HepG2 (cell line): ENCODE measurements at regions not wholly inside any gene's neighbourhood (a gene's known extent, or its start where the extent isn't known, plus 50 kb on each side); places are given as distances from the start of the nearest gene placed in this dataset.

ENCODE experiments used
- GZF1 ChIP-seq: sonication (generic); formaldehyde crosslinking; IDR thresholded peaks from 2 replicates; pipeline ENCODE4 v1.5.1; 2020; ENCODE audit warnings: mild to moderate bottlenecking, missing genetic modification reagents
- MATR3 ChIP-seq: sonication (generic); formaldehyde crosslinking; IDR thresholded peaks from 2 replicates; pipeline ENCODE4 v1.4.0; 2020; ENCODE audit warnings: missing genetic modification reagents
- TOE1 ChIP-seq: sonication (generic); formaldehyde crosslinking; IDR thresholded peaks from 2 replicates; pipeline ENCODE4 v1.4.0; 2020; ENCODE audit warnings: mild to moderate bottlenecking, missing genetic modification reagents
- ZNF124 ChIP-seq: sonication (generic); formaldehyde crosslinking; IDR thresholded peaks from 2 replicates; pipeline ENCODE4 v1.4.0; 2020; ENCODE audit warnings: missing genetic modification reagents
- ZNF615 ChIP-seq: sonication (generic); formaldehyde crosslinking; IDR thresholded peaks from 2 replicates; pipeline ENCODE4 v1.5.0; 2020; ENCODE audit warnings: mild to moderate bottlenecking, missing genetic modification reagents, borderline replicate concordance
- TF ChIP-seq, protein P1 (sequence below): sonication (generic); formaldehyde crosslinking; conservative IDR thresholded peaks from 2 replicates; pipeline ENCODE4 v1.4.0; 2020; ENCODE audit warnings: missing genetic modification reagents
- TF ChIP-seq, protein P2 (sequence below): IDR thresholded peaks from 2 replicates; pipeline ENCODE4 v1.6.1; 2016; ENCODE audit warnings: mild to moderate bottlenecking
- TF ChIP-seq, protein P3 (sequence below), 2 experiments: sonication (generic) in 1 of 2; formaldehyde crosslinking in 1 of 2; IDR thresholded peaks; 2 replicates each; pipeline versions ENCODE4 v1.5.1 to v1.6.1; 2011 to 2020; ENCODE audit warnings: borderline replicate concordance in 1 of 2, low read depth in 1 of 2, low read length in 1 of 2, mild to moderate bottlenecking in 1 of 2, missing genetic modification reagents in 1 of 2, moderate library complexity in 1 of 2
- TF ChIP-seq, protein P4 (sequence below), 2 experiments: fragments of 450-650 bp in 1 of 2; sonication (generic) in 1 of 2; formaldehyde crosslinking in 1 of 2; IDR thresholded peaks; 2 replicates each; pipeline versions ENCODE4 v1.6.1 to v1.8.0; 2016 to 2022; ENCODE audit warnings: antibody characterized with exemption in 1 of 2, mild to moderate bottlenecking in 1 of 2, missing genetic modification reagents in 1 of 2
- TF ChIP-seq, protein P5 (sequence below): sonication (generic); formaldehyde crosslinking; IDR thresholded peaks from 2 replicates; pipeline ENCODE4 v1.8.0; 2022; ENCODE audit warnings: missing genetic modification reagents, mild to moderate bottlenecking, moderate library complexity, borderline replicate concordance

DNA sequence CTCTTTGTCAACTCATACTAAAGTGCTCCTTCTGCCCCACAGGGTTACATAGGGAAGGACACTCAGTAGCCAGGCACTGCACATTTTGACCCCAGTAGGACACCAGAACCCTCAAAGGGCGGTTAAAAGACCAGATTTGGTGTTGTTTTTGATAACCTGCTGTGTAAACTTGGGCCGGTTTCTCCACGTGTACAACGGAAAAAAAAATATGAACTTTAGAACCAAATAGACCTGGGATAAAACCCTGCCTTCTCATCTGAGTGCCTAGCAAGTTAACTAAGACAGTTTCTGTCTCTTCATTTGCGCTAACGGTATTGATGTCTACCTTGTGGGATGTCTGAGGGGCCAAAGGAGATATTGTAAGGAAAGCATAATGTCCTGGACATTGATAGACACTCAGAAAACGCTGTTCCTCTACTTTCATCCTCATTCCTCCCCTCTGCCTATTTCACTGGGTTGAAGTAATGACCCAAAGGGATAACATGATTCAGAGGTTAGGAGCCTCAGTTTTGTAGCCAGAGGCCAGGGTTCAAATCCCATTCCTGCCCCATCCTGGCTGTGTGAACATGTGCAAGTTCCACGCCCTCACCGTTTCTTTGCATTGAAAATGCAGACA, 155.9 kb upstream of the LPP start (continued):
- 0 out of 2 replicates have a peak, but pooled peaks have one; percentile 70 for TF ChIP-seq ZNF124 (CRISPR knock-in tag)
- TF ChIP-seq, protein P1, sequence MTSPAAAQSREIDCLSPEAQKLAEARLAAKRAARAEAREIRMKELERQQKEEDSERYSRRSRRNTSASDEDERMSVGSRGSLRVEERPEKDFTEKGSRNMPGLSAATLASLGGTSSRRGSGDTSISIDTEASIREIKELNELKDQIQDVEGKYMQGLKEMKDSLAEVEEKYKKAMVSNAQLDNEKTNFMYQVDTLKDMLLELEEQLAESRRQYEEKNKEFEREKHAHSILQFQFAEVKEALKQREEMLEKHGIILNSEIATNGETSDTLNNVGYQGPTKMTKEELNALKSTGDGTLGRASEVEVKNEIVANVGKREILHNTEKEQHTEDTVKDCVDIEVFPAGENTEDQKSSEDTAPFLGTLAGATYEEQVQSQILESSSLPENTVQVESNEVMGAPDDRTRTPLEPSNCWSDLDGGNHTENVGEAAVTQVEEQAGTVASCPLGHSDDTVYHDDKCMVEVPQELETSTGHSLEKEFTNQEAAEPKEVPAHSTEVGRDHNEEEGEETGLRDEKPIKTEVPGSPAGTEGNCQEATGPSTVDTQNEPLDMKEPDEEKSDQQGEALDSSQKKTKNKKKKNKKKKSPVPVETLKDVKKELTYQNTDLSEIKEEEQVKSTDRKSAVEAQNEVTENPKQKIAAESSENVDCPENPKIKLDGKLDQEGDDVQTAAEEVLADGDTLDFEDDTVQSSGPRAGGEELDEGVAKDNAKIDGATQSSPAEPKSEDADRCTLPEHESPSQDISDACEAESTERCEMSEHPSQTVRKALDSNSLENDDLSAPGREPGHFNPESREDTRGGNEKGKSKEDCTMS (CRISPR knock-in tag), result no peak
- TF ChIP-seq ZNF615 (CRISPR knock-in tag), result no peak
- TF ChIP-seq MATR3 (CRISPR knock-in tag), result no peak
- TF ChIP-seq, protein P2, sequence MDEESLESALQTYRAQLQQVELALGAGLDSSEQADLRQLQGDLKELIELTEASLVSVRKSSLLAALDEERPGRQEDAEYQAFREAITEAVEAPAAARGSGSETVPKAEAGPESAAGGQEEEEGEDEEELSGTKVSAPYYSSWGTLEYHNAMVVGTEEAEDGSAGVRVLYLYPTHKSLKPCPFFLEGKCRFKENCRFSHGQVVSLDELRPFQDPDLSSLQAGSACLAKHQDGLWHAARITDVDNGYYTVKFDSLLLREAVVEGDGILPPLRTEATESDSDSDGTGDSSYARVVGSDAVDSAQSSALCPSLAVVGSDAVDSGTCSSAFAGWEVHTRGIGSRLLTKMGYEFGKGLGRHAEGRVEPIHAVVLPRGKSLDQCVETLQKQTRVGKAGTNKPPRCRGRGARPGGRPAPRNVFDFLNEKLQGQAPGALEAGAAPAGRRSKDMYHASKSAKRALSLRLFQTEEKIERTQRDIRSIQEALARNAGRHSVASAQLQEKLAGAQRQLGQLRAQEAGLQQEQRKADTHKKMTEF (CRISPR knock-in tag), result peak; percentile 92
- TF ChIP-seq, protein P3, sequence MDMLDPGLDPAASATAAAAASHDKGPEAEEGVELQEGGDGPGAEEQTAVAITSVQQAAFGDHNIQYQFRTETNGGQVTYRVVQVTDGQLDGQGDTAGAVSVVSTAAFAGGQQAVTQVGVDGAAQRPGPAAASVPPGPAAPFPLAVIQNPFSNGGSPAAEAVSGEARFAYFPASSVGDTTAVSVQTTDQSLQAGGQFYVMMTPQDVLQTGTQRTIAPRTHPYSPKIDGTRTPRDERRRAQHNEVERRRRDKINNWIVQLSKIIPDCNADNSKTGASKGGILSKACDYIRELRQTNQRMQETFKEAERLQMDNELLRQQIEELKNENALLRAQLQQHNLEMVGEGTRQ (IDR thresholded peaks at IDR 0.05; ENCODE audit: low read depth, low read length), result no peak
- TF ChIP-seq, protein P3 (CRISPR knock-in tag; IDR thresholded peaks at IDR 0.05; ENCODE audit: borderline replicate concordance), result no peak
- 0 out of 2 replicates have a peak, but pooled peaks have one; percentile 10 for TF ChIP-seq TOE1 (CRISPR knock-in tag)
- TF ChIP-seq, protein P4, sequence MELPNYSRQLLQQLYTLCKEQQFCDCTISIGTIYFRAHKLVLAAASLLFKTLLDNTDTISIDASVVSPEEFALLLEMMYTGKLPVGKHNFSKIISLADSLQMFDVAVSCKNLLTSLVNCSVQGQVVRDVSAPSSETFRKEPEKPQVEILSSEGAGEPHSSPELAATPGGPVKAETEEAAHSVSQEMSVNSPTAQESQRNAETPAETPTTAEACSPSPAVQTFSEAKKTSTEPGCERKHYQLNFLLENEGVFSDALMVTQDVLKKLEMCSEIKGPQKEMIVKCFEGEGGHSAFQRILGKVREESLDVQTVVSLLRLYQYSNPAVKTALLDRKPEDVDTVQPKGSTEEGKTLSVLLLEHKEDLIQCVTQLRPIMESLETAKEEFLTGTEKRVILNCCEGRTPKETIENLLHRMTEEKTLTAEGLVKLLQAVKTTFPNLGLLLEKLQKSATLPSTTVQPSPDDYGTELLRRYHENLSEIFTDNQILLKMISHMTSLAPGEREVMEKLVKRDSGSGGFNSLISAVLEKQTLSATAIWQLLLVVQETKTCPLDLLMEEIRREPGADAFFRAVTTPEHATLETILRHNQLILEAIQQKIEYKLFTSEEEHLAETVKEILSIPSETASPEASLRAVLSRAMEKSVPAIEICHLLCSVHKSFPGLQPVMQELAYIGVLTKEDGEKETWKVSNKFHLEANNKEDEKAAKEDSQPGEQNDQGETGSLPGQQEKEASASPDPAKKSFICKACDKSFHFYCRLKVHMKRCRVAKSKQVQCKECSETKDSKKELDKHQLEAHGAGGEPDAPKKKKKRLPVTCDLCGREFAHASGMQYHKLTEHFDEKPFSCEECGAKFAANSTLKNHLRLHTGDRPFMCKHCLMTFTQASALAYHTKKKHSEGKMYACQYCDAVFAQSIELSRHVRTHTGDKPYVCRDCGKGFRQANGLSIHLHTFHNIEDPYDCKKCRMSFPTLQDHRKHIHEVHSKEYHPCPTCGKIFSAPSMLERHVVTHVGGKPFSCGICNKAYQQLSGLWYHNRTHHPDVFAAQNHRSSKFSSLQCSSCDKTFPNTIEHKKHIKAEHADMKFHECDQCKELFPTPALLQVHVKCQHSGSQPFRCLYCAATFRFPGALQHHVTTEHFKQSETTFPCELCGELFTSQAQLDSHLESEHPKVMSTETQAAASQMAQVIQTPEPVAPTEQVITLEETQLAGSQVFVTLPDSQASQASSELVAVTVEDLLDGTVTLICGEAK (IDR thresholded peaks at IDR 0.05), result no peak
- TF ChIP-seq, protein P4 (CRISPR knock-in tag; IDR thresholded peaks at IDR 0.05), result no peak
- TF ChIP-seq GZF1 (CRISPR knock-in tag), result no peak
- TF ChIP-seq, protein P5, sequence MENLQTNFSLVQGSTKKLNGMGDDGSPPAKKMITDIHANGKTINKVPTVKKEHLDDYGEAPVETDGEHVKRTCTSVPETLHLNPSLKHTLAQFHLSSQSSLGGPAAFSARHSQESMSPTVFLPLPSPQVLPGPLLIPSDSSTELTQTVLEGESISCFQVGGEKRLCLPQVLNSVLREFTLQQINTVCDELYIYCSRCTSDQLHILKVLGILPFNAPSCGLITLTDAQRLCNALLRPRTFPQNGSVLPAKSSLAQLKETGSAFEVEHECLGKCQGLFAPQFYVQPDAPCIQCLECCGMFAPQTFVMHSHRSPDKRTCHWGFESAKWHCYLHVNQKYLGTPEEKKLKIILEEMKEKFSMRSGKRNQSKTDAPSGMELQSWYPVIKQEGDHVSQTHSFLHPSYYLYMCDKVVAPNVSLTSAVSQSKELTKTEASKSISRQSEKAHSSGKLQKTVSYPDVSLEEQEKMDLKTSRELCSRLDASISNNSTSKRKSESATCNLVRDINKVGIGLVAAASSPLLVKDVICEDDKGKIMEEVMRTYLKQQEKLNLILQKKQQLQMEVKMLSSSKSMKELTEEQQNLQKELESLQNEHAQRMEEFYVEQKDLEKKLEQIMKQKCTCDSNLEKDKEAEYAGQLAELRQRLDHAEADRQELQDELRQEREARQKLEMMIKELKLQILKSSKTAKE (CRISPR knock-in tag), result peak; percentile 77; the same call in 1 of the 2 replicates
